Activated CD8-positive, alpha-beta memory T cell treated with anti-CD3 and anti-CD28 coated beads for 4 hours (primary cell): ENCODE measurements at regions not wholly inside any gene's neighbourhood (a gene's known extent, or its start where the extent isn't known, plus 50 kb on each side); places are given as distances from the start of the nearest gene placed in this dataset.
"Not testable (repeated sequence)": the region's sequence is repeated elsewhere in the genome, so short reads cannot be mapped to it uniquely, and the experiment has no call there.

ENCODE experiments used
- DNase-seq, 2 donors: peaks; one replicate each; pipeline ENCODE4 v3.0.0-alpha.2; 2020; ENCODE audit warnings: low read depth in 2 of 2

GRCh38 chr1:185439727-185440415, 122.8 kb upstream of the IVNS1ABP start:
- DNase-seq: no peak

DNA sequence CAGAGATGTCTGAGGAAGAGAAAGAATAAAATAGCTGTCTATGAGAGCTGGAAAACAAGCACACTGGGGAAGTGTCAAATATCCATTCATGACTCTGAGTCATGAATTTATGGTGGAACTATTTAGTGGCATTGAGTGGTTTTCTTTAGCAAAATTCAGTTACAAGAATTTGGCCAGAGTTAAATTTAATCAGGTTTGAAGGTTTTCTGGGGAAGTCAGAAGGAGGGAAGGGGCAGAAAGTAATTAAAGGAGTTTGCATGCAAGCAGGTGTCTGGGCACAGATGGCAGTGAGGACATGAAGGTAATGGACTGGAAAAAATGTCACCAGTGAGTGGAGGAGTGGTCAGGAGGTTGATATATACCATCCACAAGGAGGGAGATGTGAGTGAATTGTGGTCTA, 121.9 kb upstream of the IVNS1ABP start:
- DNase-seq: no peak

- DNase-seq: no peak
Measured at GRCh38 chr1:185435696-185436379, 118.8 kb upstream of the IVNS1ABP start.

- DNase-seq: no peak
Measured at GRCh38 chr1:185434721-185435120, 117.7 kb upstream of the IVNS1ABP start.

GRCh38 chr1:185433667-185434066, 116.6 kb upstream of the IVNS1ABP start:
- no peak for DNase-seq

- no peak for DNase-seq
Measured at GRCh38 chr1:185432948-185433347, 115.9 kb upstream of the IVNS1ABP start.

DNA sequence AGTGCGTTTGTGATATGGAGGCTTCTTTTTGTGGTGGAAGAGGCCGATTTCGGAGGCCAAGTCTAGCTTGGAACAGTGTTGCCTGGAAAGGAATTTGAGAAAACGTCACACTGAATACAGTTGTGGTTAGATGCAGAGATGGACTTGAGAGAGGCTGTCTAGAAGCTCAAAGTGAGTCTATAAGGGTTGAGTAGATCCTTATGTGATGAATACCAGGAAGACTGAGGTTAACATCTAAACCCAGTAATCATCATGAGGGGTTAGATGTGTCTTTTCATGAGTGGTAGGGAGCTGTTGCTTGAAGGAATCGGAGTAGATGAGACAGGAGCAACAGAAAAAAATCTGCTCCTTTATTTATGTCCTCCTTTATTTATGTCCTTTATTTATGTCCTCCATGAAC, 114.6 kb upstream of the IVNS1ABP start:
- DNase-seq: no peak

GRCh38 chr1:185429668-185430067, 112.6 kb upstream of the IVNS1ABP start:
- not testable (repeated sequence) for DNase-seq

GRCh38 chr1:185427776-185428175, 110.7 kb upstream of the IVNS1ABP start:
- no peak for DNase-seq

- DNase-seq: no peak
Measured at GRCh38 chr1:185427264-185427663, 110.2 kb upstream of the IVNS1ABP start.

DNA sequence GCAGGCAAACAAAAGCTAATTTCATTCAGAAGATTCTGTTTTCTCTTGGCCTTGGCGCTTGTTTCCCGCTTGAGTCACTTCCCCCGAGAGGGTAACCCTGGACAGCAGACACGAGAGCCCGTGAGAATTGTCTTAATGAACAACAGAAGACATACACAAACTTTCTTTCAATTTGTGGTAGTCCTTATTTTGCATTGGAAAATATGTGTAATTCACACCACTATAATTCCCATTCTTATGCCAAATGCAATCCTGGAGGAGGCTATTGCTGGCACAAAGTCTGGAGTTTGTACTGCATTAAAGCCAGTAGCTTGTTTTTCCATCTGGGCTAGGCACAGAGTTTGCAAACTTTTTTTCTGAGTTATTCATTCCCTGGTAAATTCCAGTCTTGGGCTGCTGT, 109.8 kb upstream of the IVNS1ABP start:
- no peak for DNase-seq

- no peak for DNase-seq
Measured at GRCh38 chr1:185425163-185425562, 108.1 kb upstream of the IVNS1ABP start.

DNA sequence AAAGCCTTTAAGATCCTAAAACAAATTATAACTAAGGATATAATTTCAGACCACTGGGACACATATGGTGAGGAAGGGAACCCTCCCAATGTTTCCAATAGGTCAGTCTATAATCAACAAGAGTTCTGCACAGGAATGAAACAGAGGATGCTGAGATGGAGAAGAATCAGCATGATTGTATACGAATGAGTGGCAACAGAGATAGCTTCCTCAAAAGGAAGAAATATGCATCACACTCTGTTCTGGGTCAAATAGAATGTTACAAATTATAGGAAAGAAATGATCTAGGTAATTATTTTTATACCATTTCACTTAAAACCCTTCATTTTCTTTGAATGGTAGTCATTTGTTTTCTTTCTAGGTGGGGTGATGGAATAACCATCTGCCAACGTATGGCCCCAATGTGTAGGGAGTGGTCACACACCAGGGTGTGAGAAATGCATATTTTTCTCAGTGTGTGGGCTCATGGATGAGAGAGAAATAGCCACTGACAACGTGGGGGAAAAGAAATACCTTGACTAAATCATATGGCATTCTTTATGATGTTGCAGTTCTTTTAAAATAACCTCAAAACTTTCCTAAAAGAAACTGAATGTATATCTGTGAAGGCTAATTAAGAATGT, 104.6 kb upstream of the IVNS1ABP start:
- no peak for DNase-seq

DNA sequence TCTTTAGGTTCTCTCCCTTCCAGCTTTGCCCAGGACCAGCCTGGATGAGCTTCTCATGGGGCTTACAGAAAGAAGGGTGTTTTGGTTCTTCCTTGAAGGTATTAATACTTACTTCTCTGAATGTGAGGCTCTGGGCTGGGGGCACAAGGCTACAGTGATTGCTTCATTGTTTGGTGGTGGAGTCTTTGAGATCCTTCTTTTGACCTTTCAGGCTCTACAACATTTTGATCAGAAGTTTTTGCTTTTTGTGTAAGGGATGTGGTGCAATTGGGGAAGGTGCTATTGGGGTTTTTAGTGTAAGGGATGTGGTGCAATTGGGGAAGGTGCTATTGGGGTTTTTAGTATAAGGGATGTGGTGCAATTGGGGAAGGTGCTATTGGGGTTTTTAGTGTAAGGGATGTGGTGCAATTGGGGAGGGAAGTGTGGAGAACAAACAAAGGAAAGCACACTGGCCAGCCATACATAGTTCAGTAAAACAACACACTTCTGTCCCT, 103.6 kb upstream of the IVNS1ABP start:
- no peak for DNase-seq

GRCh38 chr1:185419718-185420117, 102.7 kb upstream of the IVNS1ABP start:
- DNase-seq: no peak

DNA sequence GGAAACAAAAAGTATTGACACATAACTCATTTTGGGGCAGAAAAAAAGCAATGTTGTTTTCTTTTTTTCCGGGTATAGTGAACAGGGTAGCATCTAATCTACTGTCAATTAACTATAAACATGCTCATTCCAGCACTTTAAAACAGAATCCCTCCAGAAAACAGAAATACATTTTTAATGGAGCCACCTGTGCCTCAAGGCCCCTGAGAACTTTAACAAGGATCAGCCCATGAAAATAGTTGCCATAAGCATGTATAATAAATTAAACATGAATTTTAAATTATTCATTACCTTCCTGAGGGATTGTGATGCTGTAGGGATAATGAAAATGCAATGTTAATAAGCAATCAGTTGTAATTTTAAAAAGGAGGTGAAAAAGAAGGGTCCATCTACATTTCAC, 101.4 kb upstream of the IVNS1ABP start:
- DNase-seq: no peak

DNA sequence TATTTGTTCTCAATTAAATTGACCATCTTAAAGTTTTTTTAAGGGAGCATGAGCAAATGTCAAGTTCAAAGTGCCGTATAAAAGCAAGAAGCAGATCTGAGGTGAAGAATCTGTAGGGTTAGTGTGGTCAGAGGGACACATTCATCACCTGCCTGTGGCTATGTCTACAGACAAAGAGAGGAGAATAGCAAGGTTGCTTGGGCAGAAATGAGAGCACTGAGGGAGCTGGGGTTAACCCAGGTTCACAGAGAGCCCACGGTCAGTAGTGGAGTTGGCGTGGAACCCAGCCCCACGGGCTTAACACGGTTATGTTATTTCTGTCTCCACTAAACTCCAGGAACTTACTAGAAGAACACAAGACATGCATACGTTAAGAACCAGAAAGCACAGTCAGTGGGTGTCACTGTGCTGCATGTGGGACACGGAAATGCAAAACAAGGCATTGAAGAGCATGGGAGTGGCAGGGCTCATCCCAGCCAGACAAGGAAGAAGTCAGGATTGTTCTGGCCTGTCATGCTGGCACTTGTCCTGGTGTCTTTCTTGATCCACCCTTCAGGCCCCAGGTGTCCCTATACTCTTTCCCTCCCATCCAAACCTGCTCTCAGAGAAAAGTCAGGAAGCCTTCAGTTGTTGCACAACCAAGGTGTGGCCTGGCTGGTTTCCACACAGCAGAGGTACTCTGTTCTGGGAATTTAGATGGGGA, 95.5 kb upstream of the IVNS1ABP start:
- no peak for DNase-seq

- DNase-seq: no peak
Measured at GRCh38 chr1:185409763-185410528, 92.9 kb upstream of the IVNS1ABP start.

DNA sequence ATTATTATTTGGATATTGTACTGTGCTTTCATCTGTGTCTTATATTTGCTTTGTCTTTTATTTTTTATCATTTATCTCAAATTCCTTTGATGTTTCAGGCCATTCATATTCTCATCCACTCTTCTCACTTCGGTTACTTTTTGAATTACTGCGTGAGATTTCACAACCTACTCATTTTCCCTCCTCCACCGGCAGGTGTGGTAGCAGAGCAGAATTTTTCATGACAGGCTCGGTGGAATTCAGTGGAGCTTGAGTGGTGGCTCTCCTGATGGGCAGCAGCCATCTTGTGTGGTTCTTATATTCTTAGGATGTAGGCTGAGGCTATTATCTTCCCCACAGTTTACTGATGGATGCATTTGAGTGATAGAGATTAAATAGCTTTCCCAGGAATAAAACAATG, 92.3 kb upstream of the IVNS1ABP start:
- no peak for DNase-seq

DNA sequence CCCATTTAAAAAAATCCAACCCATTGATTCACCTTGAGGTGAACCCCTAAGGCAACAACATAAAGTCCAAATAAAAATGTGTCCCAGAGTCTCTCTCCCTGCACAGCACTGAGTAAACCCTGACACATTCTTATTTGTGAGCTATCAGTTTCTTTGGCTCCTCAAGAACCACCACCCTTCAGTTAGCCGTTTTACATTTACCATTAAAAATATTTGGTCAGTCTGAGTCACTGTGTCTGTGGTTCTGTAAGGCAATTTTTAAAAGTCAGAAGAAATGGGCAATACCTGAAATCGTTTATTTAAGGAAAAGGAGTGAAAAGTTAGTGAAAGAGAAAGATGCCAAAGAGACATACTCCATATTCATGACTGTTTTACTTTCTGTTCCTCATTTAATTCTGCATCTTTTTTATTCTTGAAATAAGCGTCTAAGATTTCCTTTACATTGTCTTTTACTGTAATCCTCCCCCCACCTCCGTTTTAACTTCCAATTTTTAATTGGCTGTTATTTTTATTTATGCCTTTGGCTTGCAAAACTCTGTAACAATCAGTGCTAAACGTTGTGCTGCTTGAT, 91.7 kb upstream of the IVNS1ABP start:
- DNase-seq: no peak

DNA sequence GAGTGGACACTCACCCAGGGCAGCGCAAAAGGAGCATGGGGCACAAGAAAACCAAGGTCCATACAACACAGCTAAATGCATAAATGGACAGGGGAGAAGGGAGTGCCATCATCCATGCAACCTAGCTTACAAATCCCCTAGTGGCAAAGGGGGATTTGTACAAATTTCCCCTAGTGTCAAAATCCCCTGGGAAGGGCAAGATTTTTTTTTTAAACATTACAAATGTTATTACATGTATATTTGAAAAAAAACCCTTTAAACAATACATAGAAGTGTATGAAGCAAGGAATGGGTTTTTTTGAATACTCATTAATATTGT, 89.6 kb upstream of the IVNS1ABP start:
- no peak for DNase-seq
